ENCODE measurements at regions not wholly inside any gene's neighbourhood (a gene's known extent, or its start where the extent isn't known, plus 50 kb on each side); places are given as distances from the start of the nearest gene placed in this dataset.

- no peak for DNase-seq
- no peak for TF ChIP-seq EZH2phosphoT487 (IDR thresholded peaks at IDR 0.05; ENCODE audit: low read length)
- TF ChIP-seq CTCF (IDR thresholded peaks at IDR 0.05; ENCODE audit: low read length): no peak
- TF ChIP-seq EZH2 (optimal IDR thresholded peaks at IDR 0.05; ENCODE audit: low read depth, low read length): no peak
- Histone ChIP-seq H2AFZ (ENCODE audit: low read length) (no peak overlapping the region), H3K9me2 (replicated peaks; ENCODE audit: insufficient read depth, low read length) (no peaks in the 10 kb centered on the region), H3K27ac (ENCODE audit: low read length) (no peak overlapping the region), H3K4me3 (ENCODE audit: low read length) (no peak overlapping the region), H3K36me3 (replicated peaks; ENCODE audit: insufficient read depth, low read length) (no peaks in the 10 kb centered on the region), H3K4me1 (ENCODE audit: low read length) (no peaks in the 10 kb centered on the region), H3K27me3 (replicated peaks; ENCODE audit: insufficient read depth, low read length) (no peaks in the 10 kb centered on the region), H3K9me3 (replicated peaks; ENCODE audit: insufficient read depth, low read length) (no peaks in the 10 kb centered on the region), H3K4me2 (ENCODE audit: low read depth, low read length) (no peak overlapping the region), H4K20me1 (ENCODE audit: insufficient read depth, low read length) (no peaks in the 10 kb centered on the region), H3F3A (ENCODE audit: insufficient read depth, low read length) (no peaks in the 10 kb centered on the region), H3K79me2 (ENCODE audit: low read length) (no peaks in the 10 kb centered on the region), H3K9ac (ENCODE audit: low read length) (no peak overlapping the region)
Measured at GRCh38 chr2:128958241-128958640, 639.6 kb upstream of the HS6ST1 start.

GRCh38 chr2:128967646-128968045 is 649.0 kb upstream of the HS6ST1 start:
- Histone ChIP-seq H3F3A (ENCODE audit: insufficient read depth, low read length) (no peaks in the 10 kb centered on the region), H3K79me2 (ENCODE audit: low read length) (no peaks in the 10 kb centered on the region), H3K9me2 (replicated peaks; ENCODE audit: insufficient read depth, low read length) (no peaks in the 10 kb centered on the region), H3K36me3 (replicated peaks; ENCODE audit: insufficient read depth, low read length) (no peaks in the 10 kb centered on the region), H3K9ac (ENCODE audit: low read length) (no peak overlapping the region), H3K4me1 (ENCODE audit: low read length) (no peaks in the 10 kb centered on the region), H2AFZ (ENCODE audit: low read length) (no peak overlapping the region), H3K27me3 (replicated peaks; ENCODE audit: insufficient read depth, low read length) (no peaks in the 10 kb centered on the region), H3K4me3 (ENCODE audit: low read length) (no peak overlapping the region), H3K27ac (ENCODE audit: low read length) (no peak overlapping the region), H4K20me1 (ENCODE audit: insufficient read depth, low read length) (no peaks in the 10 kb centered on the region), H3K9me3 (replicated peaks; ENCODE audit: insufficient read depth, low read length) (no peaks in the 10 kb centered on the region), H3K4me2 (ENCODE audit: low read depth, low read length) (no peak overlapping the region)
- DNase-seq: no peak
- TF ChIP-seq EZH2 (optimal IDR thresholded peaks at IDR 0.05; ENCODE audit: low read depth, low read length): no peak
- no peak for TF ChIP-seq EZH2phosphoT487 (IDR thresholded peaks at IDR 0.05; ENCODE audit: low read length)
- no peak for TF ChIP-seq CTCF (IDR thresholded peaks at IDR 0.05; ENCODE audit: low read length)

- no peaks in the 10 kb centered on the region for H4K20me1 ChIP-seq (ENCODE audit: insufficient read depth, low read length)
- TF ChIP-seq EZH2 (optimal IDR thresholded peaks at IDR 0.05; ENCODE audit: low read depth, low read length) (no peak), CTCF (IDR thresholded peaks at IDR 0.05; ENCODE audit: low read length) (no peak), EZH2phosphoT487 (IDR thresholded peaks at IDR 0.05; ENCODE audit: low read length) (no peak)
Measured at GRCh38 chr2:128969374-128969773, 650.7 kb upstream of the HS6ST1 start.

More at GRCh38 chr2:128969374-128969773, 650.7 kb upstream of the HS6ST1 start:
- Histone ChIP-seq H2AFZ (ENCODE audit: low read length) (no peak overlapping the region), H3K36me3 (replicated peaks; ENCODE audit: insufficient read depth, low read length) (no peaks in the 10 kb centered on the region), H3K79me2 (ENCODE audit: low read length) (no peaks in the 10 kb centered on the region), H3K9me3 (replicated peaks; ENCODE audit: insufficient read depth, low read length) (no peaks in the 10 kb centered on the region), H3K4me3 (ENCODE audit: low read length) (no peak overlapping the region), H3K27ac (ENCODE audit: low read length) (no peak overlapping the region), H3F3A (ENCODE audit: insufficient read depth, low read length) (no peaks in the 10 kb centered on the region), H3K4me1 (ENCODE audit: low read length) (no peaks in the 10 kb centered on the region), H3K4me2 (ENCODE audit: low read depth, low read length) (no peak overlapping the region), H3K27me3 (replicated peaks; ENCODE audit: insufficient read depth, low read length) (no peaks in the 10 kb centered on the region), H3K9ac (ENCODE audit: low read length) (no peak overlapping the region), H3K9me2 (replicated peaks; ENCODE audit: insufficient read depth, low read length) (no peaks in the 10 kb centered on the region)
- DNase-seq: no peak
